Right atrium auricular region (tissue), 2 donors: ENCODE measurements at regions not wholly inside any gene's neighbourhood (a gene's known extent, or its start where the extent isn't known, plus 50 kb on each side); places are given as distances from the start of the nearest gene placed in this dataset.
"Not testable (repeated sequence)": the region's sequence is repeated elsewhere in the genome, so short reads cannot be mapped to it uniquely, and the experiment has no call there.

Source experiments
- DNase-seq: peaks from one replicate; pipeline ENCODE4 v3.0.0-alpha.2; 2019; ENCODE audit warnings: low spot score
- H3K27ac ChIP-seq, 2 donors: fragments of 200-600 bp; sonication (generic); 1 replicate in 1 of 2; 2 replicates in 1 of 2; pipeline ENCODE4 v1.5.1; 2016 to 2019
- H3K27me3 ChIP-seq, 2 donors: fragments of 200-600 bp; sonication (generic); one replicate each; pipeline versions ENCODE4 v1.5.1 to v1.6.0; 2017 to 2019
- H3K36me3 ChIP-seq: fragments of 200-600 bp; sonication (generic); one replicate; pipeline ENCODE4 v1.5.1; 2016
- H3K4me1 ChIP-seq, 2 donors: fragments of 200-600 bp; sonication (generic); one replicate each; pipeline versions ENCODE4 v1.5.1 to v1.6.0; 2017 to 2019
- H3K4me3 ChIP-seq, 2 donors: fragments of 200-600 bp; sonication (generic); 1 replicate in 1 of 2; 2 replicates in 1 of 2; pipeline ENCODE4 v1.5.1; 2017 to 2019; ENCODE audit warnings: mild to moderate bottlenecking in 1 of 2, moderate library complexity in 1 of 2
- H3K9me3 ChIP-seq, 2 donors: fragments of 200-600 bp; sonication (generic); one replicate each; pipeline ENCODE4 v1.5.1; 2019
- CTCF ChIP-seq, 2 donors: fragments of 200-600 bp; sonication (generic); IDR thresholded peaks; one replicate each; pipeline ENCODE4 v1.5.1; 2019; ENCODE audit warnings: antibody characterized with exemption in 2 of 2

DNA sequence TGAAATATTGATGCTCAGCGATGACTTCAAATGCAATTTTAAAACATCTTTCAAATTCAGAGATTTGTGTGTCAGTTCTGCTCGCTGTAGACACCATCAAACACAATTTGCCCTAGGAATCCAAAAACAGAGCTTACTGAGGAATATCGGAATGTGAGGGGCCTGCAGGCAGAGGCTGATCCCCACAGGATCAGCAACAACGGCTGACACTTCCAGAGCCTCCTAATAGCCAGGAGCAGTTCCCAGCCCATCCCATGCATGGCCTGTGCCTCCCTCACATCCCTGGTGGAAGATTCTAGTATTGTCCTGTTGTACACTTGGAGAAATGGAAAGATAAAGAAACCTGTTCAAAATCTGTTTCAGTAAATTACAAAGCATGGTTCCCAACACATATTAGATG is 129.7 kb upstream of the VWC2 start:
- no peak for DNase-seq
- TF ChIP-seq CTCF (IDR thresholded peaks at IDR 0.05), result no peak
- Histone ChIP-seq H3K27me3 (no peaks in the 10 kb centered on the region), H3K27ac (no peak overlapping the region), H3K4me3 (no peak overlapping the region), H3K4me1 (peaks cover 0 to 4% of the 10 kb centered on the region in 2 donors), H3K9me3 (no peaks in the 10 kb centered on the region), H3K36me3 (no peaks in the 10 kb centered on the region)

DNA sequence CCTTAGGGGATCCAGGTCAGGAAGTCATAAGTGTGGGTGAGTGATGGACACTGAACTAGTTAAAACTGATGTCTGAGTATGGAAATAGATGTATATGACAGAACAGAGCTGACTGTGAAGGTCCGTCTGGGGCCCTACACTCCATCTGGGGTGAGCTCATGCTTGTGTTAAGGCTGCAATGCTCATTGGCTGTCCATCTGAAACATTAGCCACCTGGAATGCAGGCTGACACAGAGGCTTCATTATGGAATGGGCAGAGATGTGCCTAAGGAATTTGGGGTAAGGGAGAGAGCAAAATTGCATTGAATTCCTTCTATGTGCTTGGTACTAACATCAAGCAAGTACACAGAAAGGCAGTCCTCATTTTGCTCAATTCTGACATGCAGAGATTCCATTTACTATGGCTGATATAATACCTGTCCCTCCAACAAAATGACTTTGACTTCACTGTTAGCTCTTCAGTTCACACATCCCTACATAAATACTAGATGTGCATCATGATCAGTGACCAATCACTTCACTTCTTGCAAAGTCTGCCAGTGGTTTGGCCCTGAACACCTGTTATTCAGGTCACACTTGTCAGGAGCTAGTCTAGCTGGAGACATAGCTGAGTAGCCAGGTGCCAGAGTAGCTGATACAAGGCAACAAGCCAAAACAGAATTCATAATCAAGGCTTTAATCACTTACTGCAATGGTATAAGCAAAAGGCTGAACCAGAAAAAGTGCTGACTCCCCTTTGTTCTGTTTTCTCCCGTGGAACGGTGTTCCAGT is 128.9 kb upstream of the VWC2 start:
- Histone ChIP-seq H3K9me3 (no peaks in the 10 kb centered on the region), H3K27ac (no peak overlapping the region), H3K27me3 (no peaks in the 10 kb centered on the region), H3K4me1 (no peaks in the 10 kb centered on the region), H3K4me3 (no peak overlapping the region), H3K36me3 (no peaks in the 10 kb centered on the region)
- no peak for TF ChIP-seq CTCF (IDR thresholded peaks at IDR 0.05)
- DNase-seq, result no peak

- no peak for DNase-seq
- no peak overlapping the region for H3K4me3 ChIP-seq
- no peak for TF ChIP-seq CTCF (IDR thresholded peaks at IDR 0.05)
- H3K4me1 ChIP-seq, result no peaks in the 10 kb centered on the region
- H3K36me3 ChIP-seq, result no peaks in the 10 kb centered on the region
- no peaks in the 10 kb centered on the region for H3K27me3 ChIP-seq
- no peaks in the 10 kb centered on the region for H3K9me3 ChIP-seq
- no peak overlapping the region for H3K27ac ChIP-seq
Observed at GRCh38 chr7:49645296-49645695, 128.1 kb upstream of the VWC2 start.

GRCh38 chr7:49660170-49660783 is 113.2 kb upstream of the VWC2 start:
- H3K4me1 ChIP-seq, result no peaks in the 10 kb centered on the region
- no peak for DNase-seq
- no peaks in the 10 kb centered on the region for H3K27me3 ChIP-seq
- H3K4me3 ChIP-seq, result no peak overlapping the region
- H3K27ac ChIP-seq, result no peak overlapping the region
- no peaks in the 10 kb centered on the region for H3K9me3 ChIP-seq
- no peak for TF ChIP-seq CTCF (IDR thresholded peaks at IDR 0.05)
- no peaks in the 10 kb centered on the region for H3K36me3 ChIP-seq

GRCh38 chr7:49660976-49661375 is 112.5 kb upstream of the VWC2 start:
- no peak for DNase-seq
- no peak for TF ChIP-seq CTCF (IDR thresholded peaks at IDR 0.05)
- no peaks in the 10 kb centered on the region for H3K27me3 ChIP-seq
- no peaks in the 10 kb centered on the region for H3K4me1 ChIP-seq
- no peak overlapping the region for H3K4me3 ChIP-seq
- no peaks in the 10 kb centered on the region for H3K9me3 ChIP-seq
- no peak overlapping the region for H3K27ac ChIP-seq
- no peaks in the 10 kb centered on the region for H3K36me3 ChIP-seq

- not testable (repeated sequence) for DNase-seq, H3K4me1 ChIP-seq, H3K36me3 ChIP-seq, H3K9me3 ChIP-seq, H3K27me3 ChIP-seq, H3K4me3 ChIP-seq, H3K27ac ChIP-seq
Observed at GRCh38 chr7:49665963-49666362, 107.5 kb upstream of the VWC2 start.
